Cardiac fibroblast (primary cell): ENCODE measurements at regions not wholly inside any gene's neighbourhood (a gene's known extent, or its start where the extent isn't known, plus 50 kb on each side); places are given as distances from the start of the nearest gene placed in this dataset.

Experiments
- DNase-seq, 2 donors: peaks; one replicate each; pipeline versions ENCODE4 v3.0.0 to v3.0.0-alpha.2; 2010; ENCODE audit warnings: low read depth in 2 of 2
- H3K4me3 ChIP-seq, 2 donors: replicated peaks in 1 of 2; 1 replicate in 1 of 2; 2 replicates in 1 of 2; pipeline ENCODE4 v1.5.1; 2011; ENCODE audit warnings: low read depth in 2 of 2, low read length in 2 of 2, mild to moderate bottlenecking in 2 of 2, moderate library complexity in 1 of 2
- CTCF ChIP-seq: IDR thresholded peaks from one replicate; pipeline ENCODE4 v1.5.1; 2011; ENCODE audit warnings: low read depth, mild to moderate bottlenecking, low read length, inconsistent platforms

- H3K4me3 ChIP-seq = no peak overlapping the region
- no peak for TF ChIP-seq CTCF
- no peak for DNase-seq
These were observed 50.8 kb upstream of the CPOX start for GRCh38 chr3:98644168-98644567.

GRCh38 chr3:98645039-98645438 lies 51.6 kb upstream of the CPOX start:
- no peak overlapping the region for H3K4me3 ChIP-seq
- DNase-seq = no peak
- TF ChIP-seq CTCF = no peak

GRCh38 chr3:98646680-98647079 lies 53.3 kb upstream of the CPOX start:
- no peak overlapping the region for H3K4me3 ChIP-seq
- TF ChIP-seq CTCF = no peak
- DNase-seq = no peak

- H3K4me3 ChIP-seq = no peak overlapping the region
- no peak for TF ChIP-seq CTCF
- no peak for DNase-seq
These were observed 53.8 kb upstream of the CPOX start for GRCh38 chr3:98647197-98647596.

GRCh38 chr3:98650971-98651779 lies 57.8 kb upstream of the CPOX start:
- no peak for DNase-seq
- no peak overlapping the region for H3K4me3 ChIP-seq
- no peak for TF ChIP-seq CTCF

- no peak overlapping the region for H3K4me3 ChIP-seq
- TF ChIP-seq CTCF = no peak
- no peak for DNase-seq
These were observed 58.3 kb upstream of the CPOX start for GRCh38 chr3:98651780-98652077.

- DNase-seq = peak; percentile 68 to 91
These were observed 62.3 kb upstream of the CPOX start for GRCh38 chr3:98655666-98656065.

More at GRCh38 chr3:98655666-98656065, 62.3 kb upstream of the CPOX start:
- TF ChIP-seq CTCF = no peak
- no peak overlapping the region for H3K4me3 ChIP-seq
